NK-92 treated with Interleukin-12 subunit alpha and Interleukin-12 subunit beta, amount 100 ng/mL, for 24 hours (cell line): ENCODE measurements at regions not wholly inside any gene's neighbourhood (a gene's known extent, or its start where the extent isn't known, plus 50 kb on each side); places are given as distances from the start of the nearest gene placed in this dataset.
"Not testable (repeated sequence)": the region's sequence is repeated elsewhere in the genome, so short reads cannot be mapped to it uniquely, and the experiment has no call there.

Experiments used
- DNase-seq: peaks from one replicate; lab custom pipeline; 2025; lab: John Stamatoyannopoulos, UW

DNA sequence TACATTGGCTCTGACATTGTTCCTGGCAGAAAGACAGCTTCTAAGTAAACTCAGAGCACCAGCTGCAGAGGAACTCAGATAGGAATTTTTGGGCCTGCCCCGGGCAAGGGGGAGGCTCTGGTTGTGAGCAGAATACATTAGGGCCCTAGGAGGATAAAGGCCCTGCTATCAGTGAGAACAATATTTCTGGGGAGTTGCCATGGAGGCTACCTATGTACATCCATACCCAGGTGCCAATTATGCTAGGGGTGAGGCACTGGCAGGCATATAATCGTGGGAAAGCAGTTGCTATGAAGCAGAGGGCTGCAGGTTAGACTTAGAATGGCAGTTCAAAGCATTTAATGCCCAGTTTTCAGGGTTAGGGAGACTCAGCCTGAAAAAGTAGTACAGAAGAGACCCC lies 273.5 kb upstream of the EDA2R start:
- no peak for DNase-seq

DNA sequence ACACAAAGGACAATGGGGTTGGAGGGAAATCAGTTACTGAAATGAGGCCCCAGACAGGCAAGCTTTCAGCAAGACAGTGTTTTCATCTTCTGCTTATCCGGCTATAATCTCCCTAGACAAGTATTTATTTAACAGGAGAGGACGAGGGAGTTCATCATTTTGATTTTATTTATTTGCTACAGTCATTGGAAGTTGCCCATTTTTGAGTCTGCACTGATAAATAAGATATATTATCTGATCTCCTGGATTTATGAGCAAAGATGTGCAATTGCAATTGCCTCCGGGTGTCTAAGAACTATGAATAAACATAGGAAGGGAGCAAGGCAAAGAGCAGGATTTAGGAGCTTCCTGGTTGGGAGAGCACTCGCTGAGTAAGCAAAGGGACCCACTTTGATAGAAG lies 263.2 kb upstream of the EDA2R start:
- DNase-seq, result no peak

DNA sequence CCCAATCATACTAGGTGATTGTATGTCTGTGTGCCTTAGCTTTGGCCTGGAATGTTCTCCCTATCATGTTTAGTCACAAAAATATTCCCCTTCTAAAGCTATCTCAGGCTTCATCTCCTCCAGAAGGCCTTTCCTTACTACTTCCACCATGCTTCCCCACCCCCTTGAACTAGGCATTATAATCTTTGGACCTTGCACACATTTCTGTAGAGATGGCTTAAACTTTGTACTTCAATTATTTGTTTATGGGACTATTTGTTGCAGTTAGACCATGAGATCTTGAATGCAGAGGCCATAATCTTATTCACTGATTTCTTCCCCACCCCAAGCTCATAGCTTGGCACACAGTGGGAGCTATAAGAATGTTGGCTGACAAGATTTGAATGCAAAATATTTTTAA lies 262.0 kb upstream of the EDA2R start:
- DNase-seq, result no peak

GRCh38 chrX:66892004-66892403 lies 253.1 kb upstream of the EDA2R start:
- DNase-seq, result no peak

- no peak for DNase-seq
These were observed 250.5 kb upstream of the EDA2R start for GRCh38 chrX:66889418-66889817.

- no peak for DNase-seq
These were observed 243.2 kb upstream of the EDA2R start for GRCh38 chrX:66882101-66882500.

DNA sequence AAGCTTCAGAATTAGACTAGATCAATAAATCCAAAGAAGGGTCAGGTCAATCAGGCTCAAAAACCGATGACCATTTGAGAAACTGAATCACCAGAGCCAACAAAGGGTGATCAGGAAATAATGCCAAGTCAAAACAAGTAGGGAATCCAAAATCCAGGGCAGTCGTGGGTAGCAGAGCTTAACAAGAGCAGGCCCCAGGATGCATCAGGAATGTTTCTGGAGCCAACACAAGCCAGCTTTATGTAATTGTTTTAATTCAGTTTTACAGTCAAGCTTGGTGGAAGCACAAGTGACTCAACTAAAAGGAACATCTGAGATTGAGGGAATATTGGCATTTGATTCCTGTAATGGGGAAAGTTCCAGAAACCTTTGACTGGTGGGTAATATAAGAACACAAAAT lies 237.9 kb upstream of the EDA2R start:
- DNase-seq, result no peak

GRCh38 chrX:66872771-66873170 lies 233.9 kb upstream of the EDA2R start:
- no peak for DNase-seq

DNA sequence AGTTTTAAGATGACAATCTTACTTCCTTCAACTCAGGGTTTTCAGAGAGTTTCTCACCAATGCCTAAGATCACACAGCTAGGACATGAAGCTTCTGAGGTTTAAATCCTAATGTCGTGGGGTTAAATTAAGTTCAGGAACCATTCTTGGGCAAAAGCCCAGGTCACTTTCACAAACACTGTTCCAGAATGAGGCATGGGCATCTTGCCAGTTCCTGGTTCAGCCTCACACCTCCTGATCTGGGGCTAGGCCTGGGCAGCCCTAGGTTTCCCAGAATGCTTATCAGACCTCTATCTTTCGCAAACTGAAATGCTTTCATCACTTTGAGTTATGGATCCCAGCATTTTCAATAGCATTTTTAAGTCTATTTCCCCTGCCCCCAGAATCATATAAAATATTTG lies 224.8 kb upstream of the EDA2R start:
- DNase-seq, result no peak

DNA sequence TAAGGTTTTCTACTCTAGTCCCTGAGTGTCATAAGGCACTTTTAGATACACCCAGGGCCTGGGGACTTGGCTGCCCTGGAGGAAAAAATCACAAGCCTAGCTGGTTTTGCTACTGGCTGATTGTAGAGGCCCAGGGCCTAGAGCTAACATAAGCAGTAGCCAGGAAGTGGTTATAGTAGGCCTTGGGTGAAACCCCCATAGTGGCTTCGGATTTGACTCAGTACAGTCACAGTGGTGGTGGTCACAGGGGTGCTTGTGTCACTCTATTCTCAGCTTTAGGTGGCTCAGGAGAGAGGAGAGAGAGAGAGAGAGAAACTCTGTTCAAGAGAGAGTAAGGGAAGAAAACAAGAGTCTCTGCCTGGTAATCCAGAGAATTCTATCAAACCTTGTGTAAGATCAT lies 194.5 kb upstream of the EDA2R start:
- DNase-seq, result peak; percentile 1

DNA sequence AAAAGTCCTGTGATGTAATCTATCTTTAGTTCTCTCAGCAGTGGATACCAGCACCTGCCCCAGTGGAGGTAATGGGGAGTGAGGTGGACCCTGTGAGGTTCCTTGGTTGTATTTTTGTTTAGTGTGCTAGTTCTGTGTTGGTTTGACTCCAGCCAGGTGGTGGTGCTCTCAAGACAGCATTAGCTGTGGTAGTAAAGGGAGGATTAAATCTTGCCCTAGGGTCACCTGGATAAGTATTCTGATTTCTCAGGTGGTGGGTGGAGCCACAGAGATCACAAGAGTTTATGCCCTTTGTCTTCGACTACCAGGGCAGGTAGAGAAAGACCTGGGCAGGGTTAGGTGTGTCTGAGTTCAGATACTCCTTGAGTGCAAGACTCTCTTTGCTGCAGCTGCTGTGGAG lies 176.3 kb upstream of the EDA2R start:
- DNase-seq, result no peak

GRCh38 chrX:66794514-66794913 lies 155.6 kb upstream of the EDA2R start:
- DNase-seq, result not testable (repeated sequence)

DNA sequence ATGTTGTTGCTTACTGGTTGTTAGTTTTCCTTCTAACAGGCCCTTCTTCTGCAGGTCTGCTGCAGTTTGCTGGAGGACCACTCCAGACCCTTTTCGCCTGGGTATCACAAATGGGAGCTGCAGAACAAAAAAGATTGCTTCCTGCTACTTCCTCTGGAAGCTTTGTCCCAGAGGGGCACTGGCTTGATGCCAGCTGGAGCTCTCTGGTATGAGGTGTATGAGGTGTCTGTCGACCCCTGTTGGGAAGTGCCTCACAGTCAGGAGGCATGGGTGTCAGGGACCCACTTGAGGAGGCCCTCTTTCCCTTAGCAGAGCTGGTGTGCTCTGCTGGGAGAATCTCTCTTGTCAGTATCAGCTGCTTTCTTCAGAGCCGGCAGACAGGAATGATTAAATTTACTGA lies 127.4 kb upstream of the EDA2R start:
- DNase-seq, result no peak

- no peak for DNase-seq
These were observed 121.8 kb upstream of the EDA2R start for GRCh38 chrX:66760651-66761050.

DNA sequence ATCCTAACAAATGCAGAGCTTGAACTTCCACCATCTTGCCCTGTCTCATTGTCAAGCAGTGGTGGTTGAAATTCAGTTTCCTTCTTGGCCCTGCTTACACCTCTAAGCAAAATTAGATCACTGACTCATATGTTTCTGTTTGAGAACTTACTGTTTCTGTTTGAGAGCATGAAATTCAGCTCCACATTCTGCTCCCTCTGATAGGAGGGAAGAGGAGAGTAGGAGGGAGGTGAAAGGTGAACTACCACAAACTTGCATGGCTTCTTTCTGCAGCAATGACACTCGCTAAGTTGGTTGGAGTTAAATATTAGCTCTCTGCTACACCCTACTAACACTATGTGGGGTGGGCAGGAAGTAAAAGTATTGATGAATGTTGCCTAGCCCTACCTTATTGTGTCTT lies 117.8 kb upstream of the EDA2R start:
- DNase-seq, result no peak

GRCh38 chrX:66751136-66751782 lies 112.4 kb upstream of the EDA2R start:
- DNase-seq, result no peak

DNA sequence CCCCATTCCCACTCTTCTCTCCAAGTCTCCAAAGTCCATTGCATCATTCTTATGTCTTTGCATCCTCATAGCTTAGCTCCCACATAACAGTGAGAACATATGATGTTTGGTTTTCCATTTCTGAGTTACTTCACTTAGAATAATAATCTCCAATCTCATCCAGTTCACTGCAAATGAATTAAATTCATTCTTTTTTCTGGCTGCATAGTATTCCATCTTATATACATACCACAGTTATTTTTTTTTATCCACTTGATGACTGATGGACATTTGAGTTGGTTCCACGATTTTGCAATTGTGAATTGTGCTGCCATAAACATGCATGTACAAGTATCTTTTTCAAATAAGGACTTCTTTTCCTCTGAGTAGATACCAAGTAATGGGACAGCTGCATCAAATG lies 105.6 kb upstream of the EDA2R start:
- not testable (repeated sequence) for DNase-seq

DNA sequence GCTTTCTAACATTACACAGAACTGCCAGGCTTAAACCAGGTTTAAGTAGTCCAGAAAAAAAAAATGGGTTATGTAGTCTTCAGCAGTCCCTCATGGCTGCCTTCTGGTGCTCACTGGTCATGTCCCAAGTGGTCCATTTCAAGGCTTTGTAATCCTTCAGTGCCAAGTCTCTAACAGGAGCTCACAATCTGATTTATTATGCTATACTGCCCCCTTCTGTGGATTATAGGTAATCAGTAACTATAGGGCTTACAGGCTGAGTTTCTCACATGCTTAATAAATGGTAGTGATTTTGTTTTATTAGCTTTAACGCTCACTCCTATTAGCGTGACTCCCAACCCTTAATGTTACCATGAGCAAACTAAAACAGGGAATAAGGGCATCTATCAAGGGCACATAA lies 92.5 kb upstream of the EDA2R start:
- DNase-seq, result no peak

GRCh38 chrX:66728818-66729271 lies 90.0 kb upstream of the EDA2R start:
- peak; percentile 0 for DNase-seq

GRCh38 chrX:66717926-66718325 lies 79.0 kb upstream of the EDA2R start:
- no peak for DNase-seq

DNA sequence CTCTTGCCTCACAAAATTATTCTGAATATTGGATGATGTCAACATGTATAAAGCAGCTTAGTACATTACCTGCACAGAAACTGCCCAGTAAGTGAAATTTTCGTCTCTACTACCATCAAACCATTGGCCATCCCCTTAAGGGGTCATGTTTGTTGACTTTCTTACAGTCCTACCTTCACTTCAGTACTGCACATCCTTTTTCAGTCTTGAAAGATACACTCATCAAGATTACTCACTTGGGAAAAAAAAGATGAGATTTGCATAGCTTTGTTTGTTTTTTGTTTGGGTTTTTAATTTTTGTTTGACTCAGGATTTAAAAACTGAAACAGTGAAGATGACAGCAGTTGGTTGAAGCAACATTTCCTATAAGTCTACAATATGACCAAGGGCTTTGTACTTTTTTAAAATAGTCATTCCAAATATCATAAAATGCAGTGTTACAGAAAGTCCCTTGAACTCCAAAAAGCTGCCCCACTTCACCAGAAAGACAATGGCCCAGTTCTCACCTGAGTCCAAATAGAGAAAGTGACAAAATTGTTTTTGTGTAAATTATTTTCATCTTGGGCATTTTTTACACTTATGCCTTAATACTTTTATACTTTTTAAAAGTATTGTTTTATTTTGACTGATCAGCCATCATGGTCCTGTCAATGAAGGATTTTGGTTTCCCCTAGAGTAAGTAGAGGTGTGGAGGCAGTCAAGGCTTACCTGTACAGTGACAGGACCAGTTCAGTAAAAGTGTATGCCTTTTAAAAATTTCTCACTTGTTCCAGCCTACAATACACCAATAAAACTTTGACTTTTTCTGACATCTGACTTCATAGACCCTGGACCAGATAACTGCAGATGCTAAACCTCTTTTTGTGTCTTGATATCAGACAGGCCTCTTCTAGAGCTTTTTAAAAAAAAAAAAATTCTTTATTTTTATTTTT lies 59.7 kb upstream of the EDA2R start:
- DNase-seq, result no peak

GRCh38 chrX:66692512-66692911 lies 53.6 kb upstream of the EDA2R start:
- not testable (repeated sequence) for DNase-seq
